Lung (tissue), 11 donors: ENCODE measurements at regions not wholly inside any gene's neighbourhood (a gene's known extent, or its start where the extent isn't known, plus 50 kb on each side); places are given as distances from the start of the nearest gene placed in this dataset.

Experiments
- ATAC-seq: fragments of 200-7000 bp; cut with Tn5 transposase; one replicate; pipeline ENCODE4 v1.9.1; 2020; ENCODE audit warnings: moderate number of reproducible peaks; ENCODE audit not compliant: insufficient read depth, low FRiP score
- DNase-seq, 3 donors: peaks; one replicate each; pipeline ENCODE4 v3.0.0-alpha.2; 2013 to 2017
- H3K27ac ChIP-seq, 2 donors: one replicate each; pipeline ENCODE4 v1.5.1; 2013; ENCODE audit warnings: mild to moderate bottlenecking in 2 of 2, moderate library complexity in 2 of 2, control low read depth in 1 of 2, inconsistent platforms in 1 of 2, low read depth in 1 of 2, low read length in 1 of 2
- H3K27me3 ChIP-seq, 3 donors: one replicate each; pipeline ENCODE4 v1.5.1; 2013; ENCODE audit warnings: low read length in 2 of 3; ENCODE audit not compliant: control insufficient read depth in 3 of 3, insufficient read depth in 3 of 3
- H3K36me3 ChIP-seq, 4 donors: one replicate each; pipeline ENCODE4 v1.5.1; 2013; ENCODE audit warnings: low read length in 4 of 4, mild to moderate bottlenecking in 1 of 4, moderate library complexity in 1 of 4; ENCODE audit not compliant: control insufficient read depth in 4 of 4, insufficient read depth in 4 of 4
- H3K4me1 ChIP-seq, 5 donors: one replicate each; pipeline ENCODE4 v1.5.1; 2013; ENCODE audit warnings: low read length in 5 of 5, mild to moderate bottlenecking in 2 of 5, moderate library complexity in 1 of 5; ENCODE audit not compliant: control insufficient read depth in 5 of 5, insufficient read depth in 5 of 5
- H3K4me3 ChIP-seq: one replicate; pipeline ENCODE4 v1.5.1; 2013; ENCODE audit warnings: mild to moderate bottlenecking, control low read depth, moderate library complexity
- H3K9ac ChIP-seq, 2 donors: one replicate each; pipeline ENCODE4 v1.5.1; 2013; ENCODE audit warnings: low read length in 2 of 2, control low read depth in 1 of 2; ENCODE audit not compliant: insufficient read depth in 1 of 2
- H3K9me3 ChIP-seq, 4 donors: one replicate each; pipeline ENCODE4 v1.5.1; 2013; ENCODE audit warnings: low read length in 3 of 4, mild to moderate bottlenecking in 1 of 4, moderate library complexity in 1 of 4; ENCODE audit not compliant: control insufficient read depth in 4 of 4, insufficient read depth in 3 of 4
- CTCF ChIP-seq: IDR thresholded peaks from 2 replicates; pipeline ENCODE4 v1.5.1; 2012; ENCODE audit warnings: mild to moderate bottlenecking; ENCODE audit errors: control extremely low read depth, extremely low read depth
- WGBS, 2 donors: extraction: QIAGEN DNeasy Blood & Tissue Kit; methylation state at CpG; one replicate each; pipeline ENCODE4 v1.1.7; 2013; 5-methylcytosine and 5-hydroxymethylcytosine counted together
- donor health status: control.
- donor health status: control.
- donor health status: Bipolar disorder and iron deficiency.
- donor health status: healthy.
- donor health status: DM: yes; HTN: yes; CAD: no.

- DNase-seq (no peak), ATAC-seq (no peak)
- no peak for TF ChIP-seq CTCF
Measured at GRCh38 chr6:74611220-74611619, 594.6 kb downstream of the COL12A1 start.

GRCh38 chr6:74610352-74610751, 595.5 kb downstream of the COL12A1 start:
- ATAC-seq (no peak), DNase-seq (no peak)
- Histone ChIP-seq H3K9ac (no peak overlapping the region), H3K9me3 (no peaks in the 10 kb centered on the region), H3K36me3 (no peaks in the 10 kb centered on the region), H3K27me3 (no peaks in the 10 kb centered on the region), H3K4me1 (peaks cover 0 to 2% (median 0%) of the 10 kb centered on the region in 5 donors), H3K27ac (no peak overlapping the region), H3K4me3 (no peak overlapping the region)
- TF ChIP-seq CTCF = no peak
- 92 to 93% methylated on average over 1 of the region's 1 CpG for WGBS, 2 donors

More at GRCh38 chr6:74611220-74611619, 594.6 kb downstream of the COL12A1 start:
- Histone ChIP-seq H3K4me3 (no peak overlapping the region), H3K27me3 (no peaks in the 10 kb centered on the region), H3K9ac (no peak overlapping the region), H3K9me3 (no peaks in the 10 kb centered on the region), H3K4me1 (peaks cover 0 to 2% (median 0%) of the 10 kb centered on the region in 5 donors), H3K36me3 (no peaks in the 10 kb centered on the region), H3K27ac (no peak overlapping the region)

- ATAC-seq (no peak), DNase-seq (no peak)
- Histone ChIP-seq H3K27me3 (no peaks in the 10 kb centered on the region), H3K9me3 (no peaks in the 10 kb centered on the region), H3K27ac (no peak overlapping the region), H3K4me1 (peaks cover 0 to 2% (median 0%) of the 10 kb centered on the region in 5 donors), H3K9ac (no peak overlapping the region), H3K36me3 (no peaks in the 10 kb centered on the region), H3K4me3 (no peak overlapping the region)
- 87 to 88% methylated on average over 1 of the region's 1 CpG for WGBS, 2 donors
- no peak for TF ChIP-seq CTCF
Measured at GRCh38 chr6:74609871-74610270, 596.0 kb downstream of the COL12A1 start.

DNA sequence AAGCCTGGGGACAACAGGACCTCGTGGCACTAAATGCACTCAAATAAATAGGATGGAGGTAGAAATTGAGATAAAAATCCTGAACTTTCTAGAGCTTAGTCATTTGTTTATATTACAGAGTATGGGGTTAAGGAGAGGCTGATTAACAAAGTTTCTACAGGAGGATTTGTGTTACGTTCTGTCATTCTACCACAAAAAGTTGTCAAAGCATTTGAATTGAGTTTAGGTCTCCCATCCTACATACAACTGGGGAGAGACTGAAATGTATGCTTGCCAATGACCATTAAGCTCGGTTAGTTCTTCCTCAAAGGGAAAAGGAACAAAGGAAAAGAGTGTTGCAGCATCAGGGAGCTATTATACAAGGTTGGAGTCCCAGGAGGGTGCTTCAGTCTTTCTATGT, 597.9 kb downstream of the COL12A1 start:
- no peak for TF ChIP-seq CTCF

More for the DNA sequence above, 597.9 kb downstream of the COL12A1 start:
- no peak overlapping the region for H3K9ac ChIP-seq
- ATAC-seq (no peak), DNase-seq (no peak)
- H3K36me3 ChIP-seq = no peaks in the 10 kb centered on the region
- no peak overlapping the region for H3K27ac ChIP-seq
- H3K4me3 ChIP-seq = no peak overlapping the region
- peaks cover 0 to 7% (median 0%) of the 10 kb centered on the region in 5 donors for H3K4me1 ChIP-seq
- no peaks in the 10 kb centered on the region for H3K9me3 ChIP-seq
- no peaks in the 10 kb centered on the region for H3K27me3 ChIP-seq
- WGBS, 2 donors = 60 to 66% methylated on average over 3 of the region's 3 CpGs
